Uterus (tissue), 3 donors: ENCODE measurements at regions not wholly inside any gene's neighbourhood (a gene's known extent, or its start where the extent isn't known, plus 50 kb on each side); places are given as distances from the start of the nearest gene placed in this dataset.

Source experiments
- DNase-seq, 2 donors: peaks; one replicate each; pipeline ENCODE4 v3.0.0-alpha.2; 2019 to 2020
- H3K27ac ChIP-seq, 2 donors: fragments of 200-600 bp; sonication (generic); 1 replicate in 1 of 2; 2 replicates in 1 of 2; pipeline ENCODE4 v1.5.1; 2016 to 2018
- H3K27me3 ChIP-seq, 2 donors: fragments of 200-600 bp; sonication (generic); one replicate each; pipeline ENCODE4 v1.5.1; 2018 to 2019; ENCODE audit warnings: control low read depth in 1 of 2
- H3K36me3 ChIP-seq, 2 donors: fragments of 200-600 bp; sonication (generic); one replicate each; pipeline ENCODE4 v1.5.1; 2019; ENCODE audit warnings: control low read depth in 1 of 2
- H3K4me1 ChIP-seq, 2 donors: fragments of 200-600 bp; sonication (generic); one replicate each; pipeline ENCODE4 v1.5.1; 2018 to 2019; ENCODE audit warnings: control low read depth in 1 of 2
- H3K4me3 ChIP-seq, 2 donors: fragments of 200-600 bp; sonication (generic); 1 replicate in 1 of 2; 2 replicates in 1 of 2; pipeline ENCODE4 v1.5.1; 2018 to 2019; ENCODE audit warnings: mild to moderate bottlenecking in 1 of 2
- H3K9me3 ChIP-seq, 2 donors: fragments of 200-600 bp; sonication (generic); one replicate each; pipeline ENCODE4 v1.5.1; 2019; ENCODE audit warnings: control low read depth in 1 of 2
- POLR2A ChIP-seq, 2 donors: fragments of 450-650 bp; IDR thresholded peaks; one replicate each; pipeline ENCODE4 v1.6.1; 2016; ENCODE audit warnings: antibody characterized with exemption in 2 of 2, mild to moderate bottlenecking in 1 of 2, moderate library complexity in 1 of 2
- intact Hi-C: fragments of 100-400 bp; cut with DNase I; formaldehyde crosslinking; loops from one replicate; pipeline ENCODE4 v1.15.1; 2023; ENCODE audit warnings: low total_unique reads
- TF ChIP-seq, protein P1 (sequence below), 4 experiments: fragments of 200-600 bp in 2 of 4; fragments of 450-650 bp in 2 of 4; sonication (generic) in 2 of 4; IDR thresholded peaks; one replicate each; pipeline ENCODE4 v1.5.1; 2016 to 2019; ENCODE audit warnings: antibody characterized with exemption in 4 of 4, mild to moderate bottlenecking in 2 of 4, moderate library complexity in 1 of 4
- donor health status: DM: yes; HTN: yes; CAD: no.

DNA sequence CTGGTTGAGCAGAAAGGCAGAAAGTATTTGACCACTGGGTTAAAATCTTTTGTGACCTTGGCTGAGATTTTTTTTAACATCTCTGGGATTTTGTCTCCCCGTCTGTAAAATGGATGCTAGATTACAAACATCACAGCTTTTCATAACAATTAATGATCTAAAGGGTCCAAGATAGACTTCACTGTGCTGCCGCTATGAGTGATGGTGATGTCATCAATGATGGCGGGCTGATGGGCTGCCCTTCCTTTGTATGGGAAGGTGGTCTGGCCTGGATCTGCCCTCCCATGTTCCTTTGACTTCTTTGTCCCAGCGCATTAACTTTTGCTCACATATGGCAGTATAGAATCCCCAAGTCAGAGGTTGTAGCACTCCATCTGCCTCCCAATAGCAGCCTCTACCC lies 116.7 kb downstream of the IRX5 start:
- no peaks in the 10 kb centered on the region for H3K27me3 ChIP-seq
- intact Hi-C loops, result no loop called here
- H3K4me1 ChIP-seq, result no peaks in the 10 kb centered on the region
- DNase-seq, result no peak
- H3K36me3 ChIP-seq, result no peaks in the 10 kb centered on the region
- no peak overlapping the region for H3K4me3 ChIP-seq
- TF ChIP-seq POLR2A (IDR thresholded peaks at IDR 0.05), result no peak
- TF ChIP-seq, protein P1, sequence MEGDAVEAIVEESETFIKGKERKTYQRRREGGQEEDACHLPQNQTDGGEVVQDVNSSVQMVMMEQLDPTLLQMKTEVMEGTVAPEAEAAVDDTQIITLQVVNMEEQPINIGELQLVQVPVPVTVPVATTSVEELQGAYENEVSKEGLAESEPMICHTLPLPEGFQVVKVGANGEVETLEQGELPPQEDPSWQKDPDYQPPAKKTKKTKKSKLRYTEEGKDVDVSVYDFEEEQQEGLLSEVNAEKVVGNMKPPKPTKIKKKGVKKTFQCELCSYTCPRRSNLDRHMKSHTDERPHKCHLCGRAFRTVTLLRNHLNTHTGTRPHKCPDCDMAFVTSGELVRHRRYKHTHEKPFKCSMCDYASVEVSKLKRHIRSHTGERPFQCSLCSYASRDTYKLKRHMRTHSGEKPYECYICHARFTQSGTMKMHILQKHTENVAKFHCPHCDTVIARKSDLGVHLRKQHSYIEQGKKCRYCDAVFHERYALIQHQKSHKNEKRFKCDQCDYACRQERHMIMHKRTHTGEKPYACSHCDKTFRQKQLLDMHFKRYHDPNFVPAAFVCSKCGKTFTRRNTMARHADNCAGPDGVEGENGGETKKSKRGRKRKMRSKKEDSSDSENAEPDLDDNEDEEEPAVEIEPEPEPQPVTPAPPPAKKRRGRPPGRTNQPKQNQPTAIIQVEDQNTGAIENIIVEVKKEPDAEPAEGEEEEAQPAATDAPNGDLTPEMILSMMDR (IDR thresholded peaks at IDR 0.05), result no peak
- H3K27ac ChIP-seq, result no peak overlapping the region
- H3K9me3 ChIP-seq, result no peaks in the 10 kb centered on the region

DNA sequence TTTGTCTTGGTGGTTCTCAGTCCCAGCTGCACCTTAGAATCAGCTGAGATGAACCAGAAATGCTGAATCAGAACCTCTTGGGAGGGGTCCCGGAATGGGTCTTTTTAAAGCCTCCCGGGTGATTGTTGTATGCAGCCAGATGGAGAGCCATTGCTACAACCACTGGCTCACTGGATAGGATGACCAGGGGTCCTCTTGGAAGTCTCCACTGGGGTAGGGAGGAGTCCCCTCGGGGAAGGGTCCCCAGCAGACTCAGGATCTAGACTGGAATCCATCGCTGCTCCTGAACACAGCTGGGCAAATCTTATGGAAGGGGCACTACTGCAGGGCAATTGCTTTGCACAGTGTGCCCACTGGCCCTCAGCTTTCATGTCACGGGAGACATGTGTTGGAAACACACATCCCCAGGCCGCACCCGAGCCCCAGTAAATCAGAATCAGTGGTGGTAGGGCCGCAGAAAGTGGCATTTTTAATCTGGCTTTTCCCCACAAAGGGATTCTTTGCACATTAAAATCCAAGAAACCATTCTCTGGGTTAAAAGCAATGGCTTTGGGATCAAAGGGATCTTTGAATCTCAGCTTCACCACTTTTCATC lies 117.3 kb downstream of the IRX5 start:
- no peaks in the 10 kb centered on the region for H3K36me3 ChIP-seq
- no peaks in the 10 kb centered on the region for H3K9me3 ChIP-seq
- intact Hi-C loops, result no loop called here
- no peak overlapping the region for H3K4me3 ChIP-seq
- H3K4me1 ChIP-seq, result no peaks in the 10 kb centered on the region
- TF ChIP-seq, protein P1 (IDR thresholded peaks at IDR 0.05), result no peak
- no peak for TF ChIP-seq POLR2A (IDR thresholded peaks at IDR 0.05)
- H3K27me3 ChIP-seq, result no peaks in the 10 kb centered on the region
- no peak overlapping the region for H3K27ac ChIP-seq
- DNase-seq, result no peak

DNA sequence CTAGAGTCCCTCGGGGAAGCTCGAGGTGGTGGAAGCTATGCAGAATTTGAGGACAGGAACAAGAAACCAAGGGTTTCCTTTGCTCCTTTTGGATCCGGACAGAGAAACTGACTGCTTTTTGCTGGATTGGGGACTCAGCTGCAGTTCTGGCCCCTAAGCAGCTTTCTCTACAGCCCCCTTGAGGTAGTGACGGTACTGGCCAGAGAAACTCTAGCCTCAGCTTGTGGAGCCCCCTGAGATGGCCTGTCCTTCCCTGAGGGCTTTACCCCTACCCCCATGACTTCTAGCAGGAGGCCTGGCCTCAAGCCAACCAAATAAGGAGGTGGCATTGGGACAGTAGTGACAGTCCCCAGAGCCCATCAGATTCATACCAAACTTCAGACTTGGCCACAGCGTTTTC lies 118.1 kb downstream of the IRX5 start:
- no peak for TF ChIP-seq POLR2A (IDR thresholded peaks at IDR 0.05)
- TF ChIP-seq, protein P1 (IDR thresholded peaks at IDR 0.05), result no peak
- intact Hi-C loops, result no loop called here
- DNase-seq, result no peak

DNA sequence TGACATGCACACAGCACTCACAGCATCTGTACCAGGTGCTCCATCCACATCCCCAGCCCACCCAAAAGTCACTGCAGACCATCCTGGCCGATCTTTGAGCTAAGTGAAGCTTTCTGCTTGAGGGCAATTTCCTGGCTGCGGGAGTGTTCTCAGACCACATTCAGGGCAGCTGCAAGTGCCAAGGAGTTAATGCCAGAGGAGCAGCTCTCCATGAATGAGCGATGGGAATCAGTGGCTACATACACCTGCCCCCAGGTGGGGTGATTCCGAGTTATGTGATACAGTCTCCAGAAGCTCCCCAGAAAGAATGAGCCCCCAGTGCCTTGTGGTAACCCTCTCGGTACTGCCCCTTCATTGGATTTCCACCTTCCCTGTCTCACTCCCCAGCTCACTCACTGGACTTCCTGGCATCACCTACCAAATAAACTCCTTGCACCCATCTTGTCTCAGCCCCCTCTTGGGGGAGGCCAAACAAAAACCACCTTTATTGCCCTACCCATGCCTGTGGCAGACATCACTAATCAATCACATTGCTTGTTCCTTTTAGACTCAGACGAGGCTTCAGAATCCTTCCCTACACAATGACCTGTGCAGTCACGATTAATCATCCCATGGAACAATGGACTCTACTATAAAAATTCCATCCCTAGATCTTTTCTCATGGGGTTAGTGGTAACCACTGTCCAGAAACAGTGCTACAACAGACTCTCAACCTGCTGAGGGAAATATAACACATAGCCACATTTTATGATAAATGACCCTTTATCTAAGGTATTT lies 121.1 kb downstream of the IRX5 start:
- Histone ChIP-seq H3K27ac (no peak overlapping the region), H3K4me1 (no peaks in the 10 kb centered on the region), H3K36me3 (no peaks in the 10 kb centered on the region), H3K9me3 (no peaks in the 10 kb centered on the region), H3K27me3 (no peaks in the 10 kb centered on the region), H3K4me3 (no peak overlapping the region)
- TF ChIP-seq, protein P1 (IDR thresholded peaks at IDR 0.05), result no peak
- TF ChIP-seq POLR2A (IDR thresholded peaks at IDR 0.05), result no peak
- DNase-seq, result no peak
- intact Hi-C loops, result no loop called here

More for the DNA sequence above, 118.1 kb downstream of the IRX5 start:
- no peak overlapping the region for H3K4me3 ChIP-seq
- H3K4me1 ChIP-seq, result no peaks in the 10 kb centered on the region
- H3K27ac ChIP-seq, result no peak overlapping the region
- H3K9me3 ChIP-seq, result no peaks in the 10 kb centered on the region
- H3K36me3 ChIP-seq, result no peaks in the 10 kb centered on the region
- no peaks in the 10 kb centered on the region for H3K27me3 ChIP-seq

DNA sequence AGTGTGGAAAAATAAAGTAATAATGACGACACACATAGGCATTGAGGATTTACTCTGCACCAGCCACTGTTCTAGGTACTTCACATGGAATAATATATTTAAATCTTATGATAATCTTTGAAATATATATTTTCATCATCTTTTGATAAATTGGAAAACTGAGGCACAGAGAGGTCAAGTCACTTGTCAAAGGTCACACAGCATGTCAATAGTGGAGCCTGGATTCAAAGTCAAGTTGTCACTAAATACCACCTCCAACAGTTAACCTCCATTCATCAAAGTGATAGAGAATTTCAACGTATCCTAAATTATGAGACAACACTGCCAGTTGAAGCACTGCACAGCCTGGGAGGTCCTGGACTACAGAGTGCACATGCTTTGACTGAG lies 121.7 kb downstream of the IRX5 start:
- no peaks in the 10 kb centered on the region for H3K9me3 ChIP-seq
- no peaks in the 10 kb centered on the region for H3K27me3 ChIP-seq
- no peaks in the 10 kb centered on the region for H3K4me1 ChIP-seq
- TF ChIP-seq, protein P1 (IDR thresholded peaks at IDR 0.05), result no peak
- no peak for TF ChIP-seq POLR2A (IDR thresholded peaks at IDR 0.05)
- intact Hi-C loops, result no loop called here
- DNase-seq, result no peak
- no peak overlapping the region for H3K27ac ChIP-seq
- no peaks in the 10 kb centered on the region for H3K36me3 ChIP-seq
- no peak overlapping the region for H3K4me3 ChIP-seq
